HCT116 (cell line): ENCODE measurements at regions not wholly inside any gene's neighbourhood (a gene's known extent, or its start where the extent isn't known, plus 50 kb on each side); places are given as distances from the start of the nearest gene placed in this dataset.
A peak's percentile ranks its signal among the peaks of the same experiment; 100 is the strongest.

ENCODE experiments used
- ATAC-seq: fragments of 200-7000 bp; cut with Tn5 transposase; 2 replicates; pipeline ENCODE4 v1.9.1; 2020; ENCODE audit warnings: mild to moderate bottlenecking, moderate library complexity
- BruUV-seq: library from RNA; stranded (reverse); fragments of 400-500 nt; replicated peaks from 2 replicates; lab custom pipeline; 2021; lab: Mats Ljungman, UMichigan
- CTCF ChIA-PET: fragments of 300-600 bp; sonication (Branson Sonifier 250); formaldehyde crosslinking; loops from one replicate; lab custom pipeline; 2021; ENCODE audit warnings: antibody characterized with exemption; lab: Charles Lee
- POLR2A ChIA-PET: fragments of 300-600, 350-600 bp; sonication (Branson Sonifier 250); formaldehyde crosslinking; loops from one replicate; lab custom pipeline; 2021; ENCODE audit warnings: antibody characterized with exemption; lab: Charles Lee
- RAD21 ChIA-PET, 2 experiments: fragments of 300-600 bp; sonication (Branson Sonifier 250); formaldehyde crosslinking; loops; one replicate each; lab custom pipeline; 2023; ENCODE audit warnings: low total read pairs in 2 of 2; ENCODE audit not compliant: uncharacterized antibody in 2 of 2, unreplicated experiment in 2 of 2, low non-redundant PET in 1 of 2; lab: Charles Lee
- DNase-seq: peaks from one replicate; pipeline ENCODE4 v3.0.0-alpha.2; 2010; ENCODE audit warnings: low read depth, low spot score
- H2AFZ ChIP-seq: fragments of 200-600 bp; shearing (Covaris generic), sonication (generic); 2 replicates; pipeline ENCODE4 v1.6.1; 2017; ENCODE audit warnings: low read depth, mixed run types, mixed read lengths, antibody characterized with exemption, low read length; ENCODE audit not compliant: poor library complexity, severe bottlenecking
- H3K27ac ChIP-seq: 2 replicates; pipeline ENCODE4 v1.5.1; 2012; ENCODE audit warnings: low read depth, low read length
- H3K27me3 ChIP-seq: fragments of 200-600 bp; sonication (generic); 2 replicates; pipeline ENCODE4 v1.6.1; 2016; ENCODE audit warnings: mixed run types, low read length, mixed read lengths; ENCODE audit not compliant: insufficient read depth
- H3K36me3 ChIP-seq, 2 experiments: fragments of 200-500 bp in 1 of 2; fragments of 200-600 bp in 1 of 2; sonication (Bioruptor generic) in 1 of 2; sonication (generic) in 1 of 2; 2 replicates each; pipeline versions ENCODE4 v1.5.1 to v1.6.1; 2014 to 2016; ENCODE audit warnings: low read length in 2 of 2, inconsistent platforms in 1 of 2, mixed read lengths in 1 of 2, mixed run types in 1 of 2; ENCODE audit not compliant: insufficient read depth in 2 of 2, control insufficient read depth in 1 of 2
- H3K4me1 ChIP-seq, 2 experiments: fragments of 200-600 bp in 1 of 2; sonication (generic) in 1 of 2; 2 replicates each; pipeline versions ENCODE4 v1.5.1 to v1.6.1; 2012 to 2017; ENCODE audit warnings: low read length in 2 of 2, inconsistent platforms in 1 of 2, mild to moderate bottlenecking in 1 of 2, mixed read lengths in 1 of 2, mixed run types in 1 of 2, moderate library complexity in 1 of 2; ENCODE audit not compliant: insufficient read depth in 2 of 2, control insufficient read depth in 1 of 2
- H3K4me2 ChIP-seq: fragments of 200-600 bp; sonication (generic); 2 replicates; pipeline ENCODE4 v1.6.1; 2017; ENCODE audit warnings: mixed run types, low read length, mixed read lengths
- H3K4me3 ChIP-seq, 2 experiments: fragments of 200-600 bp in 1 of 2; sonication (generic) in 1 of 2; replicated peaks in 1 of 2; 2 replicates each; pipeline ENCODE4 v1.5.1; 2011 to 2016; ENCODE audit warnings: low read length in 2 of 2, control low read depth in 1 of 2, low read depth in 1 of 2, mild to moderate bottlenecking in 1 of 2, mixed read lengths in 1 of 2, mixed run types in 1 of 2
- H3K79me2 ChIP-seq: fragments of 200-600 bp; sonication (generic); 2 replicates; pipeline ENCODE4 v1.6.1; 2017; ENCODE audit warnings: mild to moderate bottlenecking, mixed run types, low read length, moderate library complexity, mixed read lengths; ENCODE audit not compliant: insufficient read depth
- H3K9ac ChIP-seq: fragments of 200-600 bp; sonication (generic); 2 replicates; pipeline ENCODE4 v1.6.1; 2016; ENCODE audit warnings: low read length, mixed read lengths
- H3K9me2 ChIP-seq: fragments of 200-600 bp; sonication (generic), shearing (Covaris generic); 2 replicates; pipeline ENCODE4 v1.6.1; 2017; ENCODE audit warnings: mixed run types, mild to moderate bottlenecking, moderate library complexity; ENCODE audit not compliant: insufficient read depth
- H3K9me3 ChIP-seq, 2 experiments: fragments of 200-500 bp in 1 of 2; fragments of 200-600 bp in 1 of 2; sonication (Bioruptor generic) in 1 of 2; sonication (generic) in 1 of 2; 2 replicates each; pipeline ENCODE4 v1.6.1; 2014 to 2017; ENCODE audit warnings: low read length in 2 of 2, mixed read lengths in 2 of 2, inconsistent platforms in 1 of 2, low read depth in 1 of 2, mild to moderate bottlenecking in 1 of 2, mixed run types in 1 of 2, moderate library complexity in 1 of 2; ENCODE audit not compliant: control insufficient read depth in 1 of 2, insufficient read depth in 1 of 2
- H4K20me1 ChIP-seq: fragments of 200-600 bp; sonication (generic), shearing (Covaris generic); 2 replicates; pipeline ENCODE4 v1.6.1; 2017; ENCODE audit warnings: mixed run types, mild to moderate bottlenecking, moderate library complexity; ENCODE audit not compliant: insufficient read depth
- ELF1 ChIP-seq: IDR thresholded peaks from 2 replicates; pipeline ENCODE4 v1.6.1; 2012; ENCODE audit warnings: low read depth, borderline replicate concordance
- JUND ChIP-seq: IDR thresholded peaks from 2 replicates; pipeline ENCODE4 v1.6.1; 2012
- RAD21 ChIP-seq: IDR thresholded peaks from 2 replicates; pipeline ENCODE4 v1.6.1; 2012; ENCODE audit warnings: low read depth, mild to moderate bottlenecking
- SIN3A ChIP-seq: IDR thresholded peaks from 2 replicates; pipeline ENCODE4 v1.6.1; 2012; ENCODE audit warnings: low read depth
- SRF ChIP-seq: IDR thresholded peaks from 2 replicates; pipeline ENCODE4 v1.6.1; 2012; ENCODE audit warnings: low read depth
- TCF7L2 ChIP-seq: IDR thresholded peaks from 2 replicates; pipeline ENCODE4 v1.7.0; 2011; ENCODE audit warnings: borderline replicate concordance, inconsistent platforms; ENCODE audit not compliant: insufficient read depth, insufficient read length; ENCODE audit errors: extremely low read depth
- YY1 ChIP-seq: IDR thresholded peaks from 2 replicates; pipeline ENCODE4 v1.6.1; 2011; ENCODE audit warnings: low read length, low read depth, moderate library complexity, mild to moderate bottlenecking; ENCODE audit not compliant: insufficient replicate concordance; ENCODE audit errors: extremely low read depth
- intact Hi-C: fragments of 100-400 bp; cut with micrococcal nuclease; formaldehyde crosslinking; loops from 2 replicates; pipeline ENCODE4 v1.10.0; 2022
- TF ChIP-seq, protein P1 (sequence below), 3 experiments: fragments of 200-600 bp in 1 of 3; sonication (generic) in 1 of 3; IDR thresholded peaks in 2 of 3; conservative IDR thresholded peaks in 1 of 3; 2 replicates each; pipeline ENCODE4 v1.5.1; 2012 to 2017; ENCODE audit warnings: low read depth in 2 of 3, low read length in 2 of 3, antibody characterized with exemption in 1 of 3, borderline replicate concordance in 1 of 3, control low read depth in 1 of 3, mild to moderate bottlenecking in 1 of 3, mixed read lengths in 1 of 3, mixed run types in 1 of 3, moderate library complexity in 1 of 3; ENCODE audit not compliant: insufficient read depth in 1 of 3
- TF ChIP-seq, protein P2 (sequence below): IDR thresholded peaks from 2 replicates; pipeline ENCODE4 v1.6.1; 2012

DNA sequence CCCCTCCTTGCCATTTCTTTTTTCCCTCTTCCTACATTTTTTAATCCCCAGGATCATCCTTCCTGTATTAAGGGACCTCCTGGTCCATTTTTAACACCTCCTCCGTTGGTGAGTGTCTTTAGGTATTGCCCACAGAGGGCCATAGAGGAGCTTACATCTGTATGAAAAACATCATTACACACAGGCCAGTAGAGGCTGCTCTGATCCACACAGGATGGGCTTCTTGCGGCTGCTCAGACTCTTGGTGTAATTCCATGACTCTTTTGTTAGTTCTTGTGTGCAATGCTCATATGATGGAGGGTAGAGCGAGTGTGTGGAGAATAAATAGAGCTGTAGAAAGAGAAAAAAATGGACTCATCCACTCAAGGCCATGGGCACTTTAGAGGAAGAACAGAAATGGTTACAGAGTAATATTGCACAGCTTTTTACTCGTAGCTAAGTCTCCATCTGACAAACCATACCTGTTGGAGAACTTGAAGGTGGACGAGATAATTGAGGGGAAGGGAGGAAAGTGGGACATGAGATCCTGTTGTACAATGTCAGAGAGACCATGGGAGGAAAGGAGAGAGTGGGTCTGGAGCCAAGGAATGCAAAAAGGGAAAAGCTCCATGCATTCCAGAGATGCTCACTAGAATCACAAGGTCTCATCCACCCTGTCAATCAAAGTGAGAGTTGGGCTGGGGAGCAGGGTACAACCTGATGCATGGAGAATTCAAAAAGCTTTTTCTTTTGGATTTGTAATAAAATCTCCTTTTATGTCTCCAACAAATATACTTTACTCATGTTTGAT lies 129.7 kb upstream of the TNP1 start:
- CTCF ChIA-PET: no interaction called here
- no peak for DNase-seq
- BruUV-seq: no TSS peak

More for the DNA sequence above, 129.7 kb upstream of the TNP1 start:
- intact Hi-C loops: no loop called here
- H3K9ac ChIP-seq: no peak overlapping the region
- no peak overlapping the region for H2AFZ ChIP-seq
- H3K9me3 ChIP-seq: no peaks in the 10 kb centered on the region
- no peaks in the 10 kb centered on the region for H4K20me1 ChIP-seq
- H3K4me1 ChIP-seq: no peaks in the 10 kb centered on the region
- ATAC-seq: no peak
- ChIA-PET POLR2A (no interaction called here), RAD21 (no interaction called here)
- no peaks in the 10 kb centered on the region for H3K9me2 ChIP-seq
- no peak overlapping the region for H3K4me3 ChIP-seq
- TF ChIP-seq SIN3A (no peak), TCF7L2 (no peak), JUND (no peak), SRF (no peak), YY1 (no peak), ELF1 (no peak), RAD21 (peak; percentile 26; the same call in 1 of the 2 replicates)
- TF ChIP-seq, protein P1, sequence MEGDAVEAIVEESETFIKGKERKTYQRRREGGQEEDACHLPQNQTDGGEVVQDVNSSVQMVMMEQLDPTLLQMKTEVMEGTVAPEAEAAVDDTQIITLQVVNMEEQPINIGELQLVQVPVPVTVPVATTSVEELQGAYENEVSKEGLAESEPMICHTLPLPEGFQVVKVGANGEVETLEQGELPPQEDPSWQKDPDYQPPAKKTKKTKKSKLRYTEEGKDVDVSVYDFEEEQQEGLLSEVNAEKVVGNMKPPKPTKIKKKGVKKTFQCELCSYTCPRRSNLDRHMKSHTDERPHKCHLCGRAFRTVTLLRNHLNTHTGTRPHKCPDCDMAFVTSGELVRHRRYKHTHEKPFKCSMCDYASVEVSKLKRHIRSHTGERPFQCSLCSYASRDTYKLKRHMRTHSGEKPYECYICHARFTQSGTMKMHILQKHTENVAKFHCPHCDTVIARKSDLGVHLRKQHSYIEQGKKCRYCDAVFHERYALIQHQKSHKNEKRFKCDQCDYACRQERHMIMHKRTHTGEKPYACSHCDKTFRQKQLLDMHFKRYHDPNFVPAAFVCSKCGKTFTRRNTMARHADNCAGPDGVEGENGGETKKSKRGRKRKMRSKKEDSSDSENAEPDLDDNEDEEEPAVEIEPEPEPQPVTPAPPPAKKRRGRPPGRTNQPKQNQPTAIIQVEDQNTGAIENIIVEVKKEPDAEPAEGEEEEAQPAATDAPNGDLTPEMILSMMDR (IDR thresholded peaks at IDR 0.05 in 2 of 3, conservative IDR thresholded peaks at IDR 0.05 in 1 of 3; ENCODE audit: borderline replicate concordance in 1 of 3, insufficient read depth in 1 of 3, low read depth in 2 of 3, low read length in 2 of 3): 0 out of 6 replicates have a peak, but pooled peaks of 1 of the 3 experiments have one; percentile 6
- TF ChIP-seq, protein P2, sequence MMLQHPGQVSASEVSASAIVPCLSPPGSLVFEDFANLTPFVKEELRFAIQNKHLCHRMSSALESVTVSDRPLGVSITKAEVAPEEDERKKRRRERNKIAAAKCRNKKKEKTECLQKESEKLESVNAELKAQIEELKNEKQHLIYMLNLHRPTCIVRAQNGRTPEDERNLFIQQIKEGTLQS: no peak
- H3K27me3 ChIP-seq: peaks cover 62% of the 10 kb centered on the region
- no peak overlapping the region for H3K27ac ChIP-seq
- no peak overlapping the region for H3K4me2 ChIP-seq
- H3K79me2 ChIP-seq: no peaks in the 10 kb centered on the region
- no peaks in the 10 kb centered on the region for H3K36me3 ChIP-seq
